NCI-H1694 treated with DMSO at 0.1 percent for 48 hours (cell line): ENCODE measurements at regions not wholly inside any gene's neighbourhood (a gene's known extent, or its start where the extent isn't known, plus 50 kb on each side); places are given as distances from the start of the nearest gene placed in this dataset.
"Not testable (repeated sequence)": the region's sequence is repeated elsewhere in the genome, so short reads cannot be mapped to it uniquely, and the experiment has no call there.

ENCODE experiments used
- DNase-seq: peaks from one replicate; lab custom pipeline; 2025; lab: John Stamatoyannopoulos, UW

DNA sequence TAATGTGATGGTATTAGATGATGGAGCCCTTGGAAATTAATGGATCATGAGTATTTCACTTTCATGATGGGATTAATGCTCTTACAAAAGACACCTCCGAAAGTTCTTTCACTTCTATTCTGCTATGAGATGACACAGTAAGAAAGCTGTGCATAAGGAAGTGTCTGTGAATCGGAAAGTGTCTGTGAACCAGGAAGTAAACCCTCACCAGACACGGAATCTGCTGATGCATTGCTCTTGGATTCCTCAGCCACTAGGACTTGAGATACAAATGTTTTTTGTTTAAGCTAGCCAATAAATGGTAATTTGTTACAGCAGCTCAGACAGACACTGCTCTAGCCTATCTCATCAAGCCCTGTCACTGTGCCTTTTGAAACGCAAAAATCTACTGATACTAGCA is 440.4 kb upstream of the PRR20A start:
- no peak for DNase-seq

DNA sequence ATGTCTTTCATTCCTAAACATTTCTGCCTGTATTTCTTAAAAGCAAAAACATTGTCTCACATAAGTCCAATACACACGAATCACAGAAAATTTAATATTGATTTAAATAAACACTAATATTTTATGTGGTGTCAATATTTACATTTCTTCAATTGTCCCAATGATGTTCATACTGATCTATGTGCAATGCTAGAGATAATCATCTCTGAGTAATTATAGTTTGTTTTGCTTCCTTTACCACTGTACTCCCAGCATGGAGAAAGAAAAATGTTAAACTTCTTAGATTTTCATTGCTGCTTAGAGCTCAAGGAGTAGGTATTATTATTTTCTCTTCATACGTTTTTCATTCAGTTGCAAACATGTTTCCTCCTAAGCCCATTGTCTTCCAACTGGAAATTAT is 434.2 kb upstream of the PRR20A start:
- DNase-seq = no peak

DNA sequence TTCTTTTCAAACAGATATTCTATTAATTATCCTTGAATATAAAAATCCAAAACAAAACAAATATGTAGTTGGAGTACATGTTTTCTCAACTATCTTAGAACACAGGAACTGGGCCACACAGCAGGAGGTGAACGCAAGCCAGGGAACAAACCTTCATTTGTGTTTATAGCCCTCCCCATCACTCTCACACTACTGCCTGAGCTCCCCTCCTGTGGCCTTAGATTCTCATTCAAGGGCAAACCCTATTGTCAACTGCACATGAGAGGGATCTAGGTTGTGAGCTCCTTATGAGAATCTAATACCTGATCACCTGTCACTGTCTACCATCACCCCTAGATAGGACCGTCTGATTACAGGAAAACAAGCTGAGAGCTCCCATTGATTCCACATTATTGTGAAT is 427.1 kb upstream of the PRR20A start:
- no peak for DNase-seq

DNA sequence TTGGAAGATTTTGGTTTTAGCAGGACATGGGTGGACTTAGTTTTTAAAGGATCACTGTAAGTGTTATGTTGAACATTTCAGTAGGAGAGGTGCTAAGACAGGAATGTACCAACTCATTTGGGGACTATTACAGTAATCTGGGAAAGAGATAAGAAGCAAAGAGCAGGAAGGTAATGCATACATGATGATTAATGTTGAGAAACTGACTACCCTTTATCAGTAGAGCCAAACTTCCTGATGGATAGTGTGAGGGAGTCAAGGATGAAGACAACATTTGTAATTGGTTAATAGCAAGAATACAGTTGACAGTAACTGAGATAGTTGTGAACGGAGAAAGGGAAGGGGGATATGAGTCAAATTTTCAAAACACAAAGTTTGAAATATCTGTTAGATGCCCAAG is 421.9 kb upstream of the PRR20A start:
- no peak for DNase-seq

DNA sequence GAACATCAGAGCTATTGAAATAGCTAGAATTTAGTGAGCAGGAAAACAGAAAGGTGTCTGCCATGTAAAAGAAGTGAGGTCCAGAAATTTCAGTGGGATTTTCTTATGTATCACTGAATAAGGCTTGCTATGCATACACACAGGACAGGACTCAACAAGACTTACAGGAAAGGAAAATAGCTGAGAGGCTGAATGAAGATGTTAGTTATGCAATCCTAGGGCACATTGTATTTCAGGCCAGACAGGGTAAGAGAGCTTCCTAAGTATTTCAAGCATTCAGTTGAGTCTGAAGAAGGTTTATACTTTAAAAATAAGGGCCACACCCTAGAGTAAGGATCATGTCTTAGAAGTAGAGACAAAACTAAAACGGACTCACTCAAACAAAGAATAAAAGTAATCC is 419.9 kb upstream of the PRR20A start:
- DNase-seq = no peak

DNA sequence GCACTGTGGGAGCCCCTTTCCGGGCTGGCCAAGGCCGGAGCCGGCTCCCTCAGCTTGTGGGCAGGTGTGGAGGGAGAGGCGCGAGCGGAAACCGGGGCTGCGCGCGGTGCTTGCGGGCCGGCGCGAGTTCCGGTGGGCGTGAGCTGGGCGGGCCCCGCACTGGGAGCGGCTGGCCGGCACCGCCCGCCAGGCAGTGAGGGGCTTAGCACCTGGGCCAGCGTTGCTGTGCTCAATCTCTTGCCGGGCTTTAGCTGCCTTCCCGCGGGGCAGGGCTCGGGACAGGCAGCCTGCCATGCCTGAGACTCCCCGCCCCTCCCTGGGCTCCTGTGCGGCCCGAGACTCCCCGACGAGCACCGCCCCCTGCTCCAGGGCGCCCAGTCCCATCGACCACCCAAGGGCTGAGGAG is 405.2 kb upstream of the PRR20A start:
- no peak for DNase-seq

DNA sequence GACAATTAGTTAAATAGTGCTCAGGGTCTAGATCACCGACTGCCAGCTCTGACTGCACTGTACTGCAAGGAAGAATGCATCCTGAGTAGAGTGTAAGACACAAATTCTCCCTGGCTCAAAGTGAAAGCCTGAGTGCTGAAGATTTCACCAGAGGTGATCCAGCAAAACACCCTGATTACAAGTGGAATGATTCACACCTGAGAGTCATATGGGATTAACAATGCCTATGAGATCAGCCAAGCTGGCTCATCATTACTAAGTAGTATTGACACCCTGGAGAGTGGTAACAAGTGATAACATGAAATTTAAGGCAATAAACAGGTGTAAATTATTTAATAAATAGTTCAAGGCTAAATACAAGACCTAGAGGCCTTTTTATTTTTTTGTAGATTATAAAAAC is 403.8 kb upstream of the PRR20A start:
- no peak for DNase-seq

DNA sequence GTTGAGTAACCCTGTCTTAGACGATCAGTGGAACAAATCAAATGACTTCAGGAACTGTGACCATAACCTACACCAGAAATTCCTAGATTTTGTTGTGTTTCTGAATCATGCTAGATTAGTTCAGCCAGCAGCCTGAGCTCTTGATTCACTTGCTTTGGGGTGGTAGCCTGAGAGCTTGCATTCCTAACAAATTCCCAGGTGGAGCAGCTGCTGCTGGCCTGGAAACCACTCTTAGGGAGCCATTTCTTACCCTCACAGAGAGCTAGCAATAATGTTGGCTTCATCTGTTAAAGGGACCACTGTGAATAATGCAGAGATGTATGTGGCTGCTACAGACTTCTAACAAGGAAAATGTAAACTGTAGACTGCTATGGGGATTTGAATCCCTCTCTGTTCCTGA is 388.1 kb upstream of the PRR20A start:
- no peak for DNase-seq

DNA sequence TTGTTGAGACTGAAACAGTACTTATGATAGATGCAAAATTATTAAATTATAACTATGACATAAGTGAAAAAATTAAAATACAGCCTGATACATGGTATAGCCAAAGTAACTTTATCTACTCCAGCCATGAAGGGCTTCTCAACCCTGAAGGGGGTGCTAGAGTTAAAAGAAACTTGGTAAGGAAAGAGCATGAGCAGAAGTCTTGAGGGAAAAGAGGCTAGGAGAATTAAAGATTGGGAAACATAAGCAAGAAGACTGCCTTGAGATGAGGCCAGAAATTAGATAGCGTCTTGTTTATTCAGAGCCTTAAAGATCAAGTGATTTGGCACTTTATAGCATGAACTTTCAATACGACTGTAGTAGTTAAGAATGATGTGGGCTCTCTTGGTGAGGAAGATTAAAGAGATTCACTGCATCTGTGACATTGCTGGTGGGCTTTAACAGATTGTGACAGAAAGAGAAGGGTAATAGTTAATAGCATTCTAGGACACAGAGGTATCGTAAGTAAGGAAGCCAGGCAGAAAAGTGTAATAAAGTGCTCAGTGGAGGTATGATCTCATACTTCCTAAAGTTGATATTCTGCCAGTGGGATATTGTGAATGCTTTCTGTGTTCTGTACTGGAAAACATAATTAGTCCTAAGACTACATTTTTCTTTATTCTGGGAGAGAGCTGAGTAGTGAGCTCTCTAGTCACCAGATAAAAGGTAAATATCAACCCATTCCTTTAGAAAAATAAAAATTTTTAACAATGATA is 385.4 kb upstream of the PRR20A start:
- no peak for DNase-seq

DNA sequence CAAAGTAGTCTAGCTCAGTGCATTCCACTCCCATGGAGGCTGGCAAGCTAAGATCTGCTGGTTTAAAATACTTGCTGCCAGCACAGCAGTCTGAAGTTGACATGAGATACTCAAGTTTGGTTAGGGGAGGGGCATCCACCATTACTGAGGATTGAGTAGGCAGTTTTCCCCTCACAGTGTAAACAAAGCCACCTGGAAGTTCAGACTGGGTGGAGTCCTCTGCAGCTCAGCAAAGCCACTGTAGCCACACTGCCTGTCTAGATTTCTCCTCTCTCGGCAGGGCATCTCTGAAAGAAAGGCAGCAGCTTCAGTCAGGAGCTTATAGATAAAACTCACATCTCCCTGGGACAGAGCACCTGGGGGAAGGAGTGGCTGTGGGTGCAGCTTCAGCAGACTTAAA is 377.4 kb upstream of the PRR20A start:
- DNase-seq = not testable (repeated sequence)

DNA sequence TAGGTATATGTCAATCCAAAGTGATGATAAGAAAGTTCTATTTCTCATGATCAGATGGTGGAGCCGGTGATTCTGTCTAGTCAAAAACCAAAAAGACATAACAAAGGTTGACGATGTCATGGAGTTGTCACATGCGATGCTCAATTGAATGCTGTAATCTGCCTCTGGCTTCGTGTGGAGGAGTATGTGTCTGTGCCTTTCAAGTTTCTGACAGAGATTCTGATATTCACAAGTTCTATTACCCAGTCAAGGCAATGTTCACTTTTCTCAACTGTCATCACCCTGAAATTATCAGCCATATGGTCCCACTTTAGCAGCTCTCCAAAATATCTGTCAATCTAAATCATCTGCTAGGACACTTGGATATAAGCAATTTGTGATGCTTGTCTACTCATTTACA is 367.6 kb upstream of the PRR20A start:
- DNase-seq = peak; percentile 17

DNA sequence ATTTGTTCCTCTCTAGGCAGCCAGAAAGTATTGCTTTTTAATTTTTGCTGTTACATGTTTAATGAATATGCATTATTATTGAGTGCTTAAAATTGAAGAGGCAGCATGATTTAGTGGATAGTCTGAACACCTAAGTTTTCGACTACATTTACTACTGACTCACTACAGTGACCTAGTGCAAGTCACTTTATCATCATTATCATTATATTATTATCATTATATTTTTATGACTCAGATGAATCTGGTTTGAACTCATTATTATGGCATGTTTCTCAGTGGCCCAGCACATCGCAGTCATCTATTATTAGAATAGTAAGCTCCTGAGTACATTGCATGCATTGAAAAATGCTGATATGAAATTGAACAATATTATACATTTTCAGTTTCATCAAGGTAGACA is 351.2 kb upstream of the PRR20A start:
- DNase-seq = no peak

DNA sequence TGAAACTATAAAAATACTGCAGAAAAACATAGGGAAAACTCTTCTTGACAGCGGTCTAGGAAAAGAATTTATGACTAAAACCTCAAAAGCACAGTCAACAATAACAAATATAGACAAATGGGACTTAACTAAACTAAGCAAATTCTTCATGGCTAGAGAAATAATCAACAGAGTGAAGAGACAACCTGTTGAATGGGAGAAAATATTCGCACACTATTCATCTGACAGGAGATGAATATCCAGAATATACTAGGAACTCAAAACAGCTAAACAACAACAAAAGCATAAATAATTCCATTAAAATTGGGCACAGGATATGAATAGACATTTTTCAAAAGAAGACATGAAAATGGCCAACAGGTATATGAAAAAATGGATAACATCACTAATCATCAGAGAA is 303.6 kb upstream of the PRR20A start:
- DNase-seq = no peak

DNA sequence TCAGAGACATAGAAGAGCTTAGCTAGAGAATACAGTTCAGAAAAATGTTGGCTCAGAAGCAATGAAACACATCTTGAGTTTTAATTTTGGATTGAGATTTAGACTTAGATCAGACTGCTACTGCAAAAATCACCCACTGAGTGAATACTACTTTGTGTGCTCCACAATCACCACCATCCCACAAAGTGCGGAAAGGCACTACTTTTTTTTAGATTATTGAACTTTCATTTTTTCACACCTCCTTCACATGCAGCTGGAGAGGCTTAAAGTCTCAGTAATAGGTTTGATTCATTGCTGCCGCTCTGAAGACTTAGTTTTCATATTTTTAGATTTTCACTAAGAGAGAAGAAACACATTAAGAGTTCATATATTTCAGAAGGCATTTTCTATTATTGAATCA is 289.9 kb upstream of the PRR20A start:
- DNase-seq = no peak

DNA sequence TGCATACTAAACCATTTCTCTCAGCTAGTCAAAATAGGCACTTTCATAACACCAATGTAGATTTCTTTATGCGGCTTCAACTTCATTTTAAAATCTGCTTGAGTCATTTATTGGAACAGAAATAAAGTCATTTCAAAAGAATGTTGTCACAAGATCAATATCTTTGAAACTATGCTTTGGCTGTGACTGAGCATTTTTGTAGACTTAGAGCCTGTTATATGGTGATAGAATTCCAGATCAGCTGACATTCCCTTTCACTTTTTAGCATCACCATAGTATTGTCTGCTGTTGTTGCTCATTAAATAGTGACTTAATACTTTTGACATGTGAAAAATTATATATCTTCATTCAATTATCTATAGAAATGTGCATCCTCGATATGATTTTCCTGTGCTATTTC is 279.2 kb upstream of the PRR20A start:
- DNase-seq = no peak

DNA sequence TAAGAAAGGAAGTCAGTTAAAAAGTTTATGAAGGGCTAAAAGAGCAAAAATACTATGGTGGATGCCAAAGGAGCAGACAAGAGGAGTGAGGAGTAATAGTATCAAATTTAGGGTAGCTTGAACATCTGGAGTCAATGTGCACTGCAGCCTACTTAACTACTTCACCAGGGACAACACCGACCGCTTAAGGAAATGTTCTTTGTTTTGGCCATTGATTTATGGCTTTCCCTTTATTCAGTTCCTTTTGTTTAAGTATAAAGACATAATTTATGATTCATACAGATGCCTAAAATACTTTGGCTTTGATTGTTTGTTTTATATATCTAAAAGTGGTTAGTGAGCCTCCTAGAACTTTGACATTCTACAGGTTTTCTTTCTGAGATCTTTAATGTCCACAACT is 276.3 kb upstream of the PRR20A start:
- DNase-seq = no peak

DNA sequence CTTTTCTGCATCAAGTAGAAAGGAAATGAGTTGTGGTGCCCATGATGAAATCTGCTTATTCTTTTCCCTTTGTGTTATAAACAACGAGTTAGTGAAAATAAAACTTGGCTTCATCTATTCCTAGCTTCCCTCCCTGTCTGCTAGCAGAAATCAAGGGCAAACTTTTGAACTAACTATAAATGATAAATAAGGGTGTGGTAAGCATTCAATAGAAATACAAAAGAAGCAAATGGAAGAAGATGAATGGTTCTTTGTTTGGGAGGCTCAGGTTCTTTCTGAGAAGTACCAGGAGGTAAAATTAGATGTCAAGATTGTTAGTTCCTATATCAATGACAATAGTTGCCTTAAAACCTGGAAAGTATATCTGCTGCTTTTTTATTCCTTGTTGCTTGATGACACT is 275.3 kb upstream of the PRR20A start:
- DNase-seq = no peak

DNA sequence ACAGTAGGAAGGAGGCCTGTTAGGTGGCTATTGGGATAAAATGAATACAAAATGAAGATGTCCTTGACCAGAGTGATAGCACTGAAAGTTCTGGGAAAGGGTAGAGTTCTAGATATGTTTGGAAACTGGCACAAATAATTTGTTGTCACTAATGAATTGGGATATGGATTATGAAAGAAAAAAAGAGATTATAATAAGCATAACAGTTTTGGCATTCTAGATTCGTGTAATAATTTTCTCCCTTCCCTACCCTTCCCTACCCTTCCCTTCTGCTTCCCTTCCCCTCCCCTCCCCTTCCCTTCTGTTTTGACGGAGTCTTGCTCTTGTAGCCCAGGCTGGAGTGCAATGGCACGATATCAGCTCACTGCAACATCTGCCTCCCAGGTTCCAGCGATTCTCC is 271.0 kb upstream of the PRR20A start:
- no peak for DNase-seq

DNA sequence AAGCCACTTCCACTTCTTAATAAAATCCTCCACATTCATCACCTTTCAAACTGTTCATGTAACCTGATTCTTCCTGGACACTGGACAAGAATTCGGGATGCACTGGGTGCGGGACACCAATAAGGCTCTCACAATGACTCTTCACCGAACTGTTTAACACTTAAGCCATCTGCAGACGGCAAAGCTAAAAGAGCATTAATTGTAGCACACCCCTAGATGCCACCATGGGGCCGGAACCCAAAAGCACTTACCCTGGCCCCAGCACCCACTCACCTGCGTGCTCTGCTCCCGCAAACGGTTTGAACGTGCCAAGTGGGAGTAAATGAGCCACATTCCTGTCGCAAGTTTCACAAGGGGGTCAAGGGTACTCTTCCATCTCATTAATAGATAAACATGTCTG is 254.3 kb upstream of the PRR20A start:
- DNase-seq = no peak

DNA sequence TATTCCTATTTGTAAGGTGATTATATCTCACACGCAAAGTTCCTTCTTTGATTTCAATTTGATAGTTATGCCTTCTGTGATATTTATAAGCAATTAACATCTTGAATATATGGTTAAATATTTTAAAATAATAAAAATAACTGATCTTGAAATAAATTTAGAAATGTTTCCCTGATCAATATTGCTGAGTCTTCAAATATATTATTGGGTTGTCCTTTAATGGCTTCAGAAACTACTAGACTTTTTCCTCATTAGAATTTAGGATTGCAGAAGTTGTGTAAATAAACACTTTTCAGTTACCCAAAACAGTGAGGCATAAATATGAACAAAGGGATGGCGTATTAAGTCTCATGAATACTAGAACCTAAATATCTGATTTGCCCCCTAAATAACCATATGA is 252.3 kb upstream of the PRR20A start:
- DNase-seq = no peak

DNA sequence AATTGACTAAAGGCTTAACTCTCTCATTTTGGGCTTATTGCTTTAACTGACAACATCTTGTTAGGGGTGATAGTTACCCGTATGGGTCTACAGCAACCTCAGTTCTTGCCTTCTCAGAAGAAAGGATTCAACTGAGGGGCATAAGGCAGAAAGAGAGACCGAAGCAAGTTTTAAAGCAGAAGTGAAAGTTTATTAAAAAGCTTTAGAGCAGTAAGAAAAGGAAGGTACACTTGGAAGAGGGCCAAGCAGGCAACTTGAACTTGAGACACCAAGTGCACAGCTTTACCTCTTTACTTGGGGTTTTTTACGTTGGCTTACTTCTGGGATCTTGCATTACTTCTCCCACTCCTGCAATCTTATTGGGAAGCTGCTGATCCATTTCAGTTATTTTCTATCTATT is 246.9 kb upstream of the PRR20A start:
- no peak for DNase-seq

DNA sequence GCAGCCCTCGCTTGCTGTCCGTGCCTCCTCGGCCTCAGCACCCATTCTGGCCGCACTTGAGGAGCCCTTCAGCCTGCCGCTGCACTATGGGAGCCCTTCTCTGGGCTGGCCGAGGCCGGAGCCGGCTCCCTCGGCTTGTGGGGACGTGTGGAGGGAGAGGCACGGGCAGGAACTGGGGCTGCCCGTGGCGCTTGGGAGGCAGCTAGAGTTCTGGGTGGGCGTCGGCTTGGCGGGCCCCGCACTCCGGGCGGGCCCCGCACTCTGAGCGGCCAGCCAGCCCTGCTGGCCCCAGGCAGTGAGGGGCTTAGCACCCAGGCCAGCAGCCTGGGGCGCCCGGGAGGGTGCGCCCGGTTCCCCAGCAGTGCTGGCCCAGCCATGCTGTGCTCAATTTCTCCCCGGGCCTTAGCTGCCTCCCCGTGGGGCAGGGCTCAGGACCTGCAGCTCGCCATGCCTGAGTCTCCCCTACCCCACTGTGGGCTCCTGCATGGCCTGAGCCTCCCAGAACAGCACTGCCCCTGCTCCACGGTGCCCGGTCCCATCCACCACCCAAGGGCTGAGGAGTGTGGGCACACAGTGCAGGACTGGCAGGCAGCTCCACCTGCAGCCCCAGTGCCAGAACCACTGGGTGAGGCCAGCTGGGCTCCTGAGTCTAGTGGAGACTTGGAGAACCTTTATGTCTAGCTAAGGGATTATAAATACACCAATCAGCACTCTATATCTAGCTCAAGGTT is 240.0 kb upstream of the PRR20A start:
- DNase-seq = no peak

DNA sequence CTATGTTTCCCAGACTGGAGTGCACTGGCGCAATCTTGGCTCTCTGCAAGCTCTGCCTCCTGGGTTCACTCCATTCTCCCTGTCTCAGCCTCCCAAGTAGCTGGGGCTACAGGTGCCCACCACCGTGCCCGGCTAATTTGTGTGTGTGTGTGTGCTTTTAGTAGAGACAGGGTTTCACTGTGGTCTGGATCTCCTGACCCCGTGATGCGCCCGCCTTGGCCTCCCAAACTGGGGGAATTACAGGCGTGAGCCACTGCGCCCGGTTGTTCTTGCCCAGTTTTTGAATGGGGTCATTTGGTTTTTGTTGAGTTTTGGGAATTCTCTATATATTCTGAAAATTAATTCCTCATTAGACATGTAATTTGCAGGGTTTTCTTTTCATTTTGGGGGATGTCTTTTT is 238.4 kb upstream of the PRR20A start:
- DNase-seq = no peak

DNA sequence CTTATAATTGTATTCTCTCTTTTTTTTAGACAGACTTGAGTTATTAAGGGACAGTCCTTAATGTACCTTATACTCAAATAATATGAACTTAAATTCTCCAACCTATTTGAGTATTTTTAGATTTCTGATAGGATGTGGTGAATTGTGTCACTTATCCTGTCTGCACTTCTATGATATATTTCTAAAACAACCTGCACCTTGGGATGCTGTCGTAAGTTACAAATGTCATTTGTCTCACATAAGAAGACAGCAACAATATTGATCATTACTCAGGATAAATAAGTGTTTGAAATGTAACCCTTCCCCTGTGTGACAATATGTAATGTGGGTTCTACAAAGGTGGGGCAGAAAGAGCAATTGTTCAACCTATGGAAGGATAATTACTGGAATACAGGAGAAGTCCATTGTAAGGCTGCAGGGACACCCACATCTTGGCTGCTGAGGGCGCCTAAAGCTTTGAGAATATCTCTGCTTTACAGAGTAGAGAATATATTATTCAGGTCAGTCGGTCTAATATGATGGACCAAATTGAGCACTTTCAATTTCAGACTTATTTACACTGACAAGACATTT is 236.9 kb upstream of the PRR20A start:
- no peak for DNase-seq
